ENCODE measurements at regions not wholly inside any gene's neighbourhood (a gene's known extent, or its start where the extent isn't known, plus 50 kb on each side); places are given as distances from the start of the nearest gene placed in this dataset.

DNA sequence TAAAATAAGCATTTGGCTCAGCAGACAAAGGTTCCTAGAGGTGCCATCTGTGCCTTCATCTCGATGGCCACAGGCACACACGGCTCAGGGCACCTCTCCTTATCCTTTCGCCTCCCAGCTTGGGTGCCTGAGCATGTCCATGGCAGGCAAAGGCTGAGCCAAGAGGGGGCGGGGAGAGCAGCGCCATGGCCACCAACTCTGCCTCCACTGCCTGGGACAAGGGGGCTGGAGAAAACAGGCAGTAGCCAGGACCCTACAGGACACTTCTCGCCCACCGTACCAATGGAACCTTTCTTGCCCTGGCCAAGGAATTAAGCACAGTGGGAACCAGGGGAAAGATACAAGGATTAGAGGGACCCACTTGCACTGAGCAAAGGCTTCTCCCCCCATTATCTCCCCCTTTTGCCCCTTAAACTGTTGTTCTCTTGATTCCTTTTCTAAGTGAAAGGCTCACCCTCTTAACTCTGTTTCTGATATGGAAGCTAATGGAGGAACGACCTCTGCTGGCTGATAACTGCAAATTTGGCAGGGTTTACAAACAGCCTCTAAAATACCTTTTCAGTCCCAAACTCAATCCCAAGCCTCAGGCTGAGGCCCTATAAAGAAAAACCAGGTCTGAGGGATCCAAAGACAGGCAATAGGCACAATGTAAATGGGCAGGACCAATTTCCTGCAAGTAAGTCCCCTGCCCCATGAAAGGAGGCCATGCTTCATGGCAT is 335.2 kb downstream of the ADAM29 start:
- Histone ChIP-seq H3K27me3 (ENCODE audit: insufficient read depth, poor library complexity, severe bottlenecking) (no peaks in the 10 kb centered on the region), H3K4me1 (ENCODE audit: insufficient read depth, poor library complexity, severe bottlenecking) (no peaks in the 10 kb centered on the region), H3K9me3 (ENCODE audit: severe bottlenecking) (no peaks in the 10 kb centered on the region), H3K36me3 (ENCODE audit: low read depth) (no peaks in the 10 kb centered on the region), H3K4me3 (ENCODE audit: severe bottlenecking) (no peak overlapping the region), H3K27ac (ENCODE audit: poor library complexity, severe bottlenecking) (no peak overlapping the region)
- no peak for ATAC-seq (ENCODE audit: low read depth)
- DNase-seq (ENCODE audit: low spot score): no peak
- TF ChIP-seq, protein P1, sequence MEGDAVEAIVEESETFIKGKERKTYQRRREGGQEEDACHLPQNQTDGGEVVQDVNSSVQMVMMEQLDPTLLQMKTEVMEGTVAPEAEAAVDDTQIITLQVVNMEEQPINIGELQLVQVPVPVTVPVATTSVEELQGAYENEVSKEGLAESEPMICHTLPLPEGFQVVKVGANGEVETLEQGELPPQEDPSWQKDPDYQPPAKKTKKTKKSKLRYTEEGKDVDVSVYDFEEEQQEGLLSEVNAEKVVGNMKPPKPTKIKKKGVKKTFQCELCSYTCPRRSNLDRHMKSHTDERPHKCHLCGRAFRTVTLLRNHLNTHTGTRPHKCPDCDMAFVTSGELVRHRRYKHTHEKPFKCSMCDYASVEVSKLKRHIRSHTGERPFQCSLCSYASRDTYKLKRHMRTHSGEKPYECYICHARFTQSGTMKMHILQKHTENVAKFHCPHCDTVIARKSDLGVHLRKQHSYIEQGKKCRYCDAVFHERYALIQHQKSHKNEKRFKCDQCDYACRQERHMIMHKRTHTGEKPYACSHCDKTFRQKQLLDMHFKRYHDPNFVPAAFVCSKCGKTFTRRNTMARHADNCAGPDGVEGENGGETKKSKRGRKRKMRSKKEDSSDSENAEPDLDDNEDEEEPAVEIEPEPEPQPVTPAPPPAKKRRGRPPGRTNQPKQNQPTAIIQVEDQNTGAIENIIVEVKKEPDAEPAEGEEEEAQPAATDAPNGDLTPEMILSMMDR (IDR thresholded peaks at IDR 0.05; ENCODE audit: poor library complexity, severe bottlenecking): peak; percentile 26

DNA sequence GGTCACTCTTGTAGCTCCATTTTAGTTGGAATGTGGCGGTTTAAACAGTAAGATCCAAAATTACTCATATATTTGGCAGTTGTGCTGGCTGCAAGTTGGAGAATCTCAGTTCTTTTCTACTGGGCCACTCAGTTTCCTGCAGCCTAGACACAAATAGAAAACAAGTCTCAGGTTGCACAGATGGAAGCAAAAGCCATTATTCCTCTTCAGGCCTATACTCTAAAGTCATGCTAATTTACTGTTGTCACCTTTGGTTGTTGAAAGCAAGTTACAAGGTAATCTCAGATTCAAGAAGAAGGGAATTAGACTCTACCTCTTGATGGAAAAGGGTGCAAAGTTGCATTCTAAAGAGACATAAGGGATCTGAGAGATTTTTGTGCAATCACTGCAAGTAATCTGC is 345.4 kb downstream of the ADAM29 start:
- DNase-seq (ENCODE audit: low spot score): no peak
- TF ChIP-seq, protein P1 (IDR thresholded peaks at IDR 0.05; ENCODE audit: poor library complexity, severe bottlenecking): no peak
- ATAC-seq (ENCODE audit: low read depth): no peak
- Histone ChIP-seq H3K27me3 (ENCODE audit: insufficient read depth, poor library complexity, severe bottlenecking) (no peaks in the 10 kb centered on the region), H3K4me1 (ENCODE audit: insufficient read depth, poor library complexity, severe bottlenecking) (no peaks in the 10 kb centered on the region), H3K36me3 (ENCODE audit: low read depth) (no peaks in the 10 kb centered on the region), H3K27ac (ENCODE audit: poor library complexity, severe bottlenecking) (no peak overlapping the region), H3K4me3 (ENCODE audit: severe bottlenecking) (no peak overlapping the region), H3K9me3 (ENCODE audit: severe bottlenecking) (no peaks in the 10 kb centered on the region)

- Histone ChIP-seq H3K4me1 (ENCODE audit: insufficient read depth, poor library complexity, severe bottlenecking) (no peaks in the 10 kb centered on the region), H3K4me3 (ENCODE audit: severe bottlenecking) (no peak overlapping the region), H3K36me3 (ENCODE audit: low read depth) (no peaks in the 10 kb centered on the region), H3K27ac (ENCODE audit: poor library complexity, severe bottlenecking) (no peak overlapping the region), H3K27me3 (ENCODE audit: insufficient read depth, poor library complexity, severe bottlenecking) (no peaks in the 10 kb centered on the region), H3K9me3 (ENCODE audit: severe bottlenecking) (no peaks in the 10 kb centered on the region)
- TF ChIP-seq, protein P1 (IDR thresholded peaks at IDR 0.05; ENCODE audit: poor library complexity, severe bottlenecking): no peak
- DNase-seq (ENCODE audit: low spot score): no peak
- ATAC-seq (ENCODE audit: low read depth): no peak
Measured at GRCh38 chr4:175271010-175271630, 353.0 kb downstream of the ADAM29 start.

- peak; percentile 69; the same call in 2 of the 3 replicates for ATAC-seq (ENCODE audit: low read depth)
- no peaks in the 10 kb centered on the region for H3K27me3 ChIP-seq (ENCODE audit: insufficient read depth, poor library complexity, severe bottlenecking)
- no peak overlapping the region for H3K27ac ChIP-seq (ENCODE audit: poor library complexity, severe bottlenecking)
- H3K4me1 ChIP-seq (ENCODE audit: insufficient read depth, poor library complexity, severe bottlenecking): no peaks in the 10 kb centered on the region
- no peak overlapping the region for H3K4me3 ChIP-seq (ENCODE audit: severe bottlenecking)
- H3K9me3 ChIP-seq (ENCODE audit: severe bottlenecking): no peaks in the 10 kb centered on the region
- no peak for DNase-seq (ENCODE audit: low spot score)
- no peaks in the 10 kb centered on the region for H3K36me3 ChIP-seq (ENCODE audit: low read depth)
- TF ChIP-seq, protein P1 (IDR thresholded peaks at IDR 0.05; ENCODE audit: poor library complexity, severe bottlenecking): no peak
Measured at GRCh38 chr4:175273995-175274753, 356.0 kb downstream of the ADAM29 start.

All from RWPE2 (cell line).